HG03565 (cell line): ENCODE measurements at regions not wholly inside any gene's neighbourhood (a gene's known extent, or its start where the extent isn't known, plus 50 kb on each side); places are given as distances from the start of the nearest gene placed in this dataset.

Experiments used
- ATAC-seq: cut with Tn5 transposase; IDR thresholded peaks from one replicate; pipeline ENCODE4 v1.9.1; 2021; ENCODE audit warnings: mild to moderate bottlenecking, moderate library complexity; ENCODE audit not compliant: unreplicated experiment

- no peak for ATAC-seq
Observed at GRCh38 chr4:123092586-123092985, 170.2 kb upstream of the NUDT6 start.

GRCh38 chr4:123093236-123093635 lies 170.8 kb upstream of the NUDT6 start:
- no peak for ATAC-seq

GRCh38 chr4:123096038-123096437 lies 173.6 kb upstream of the NUDT6 start:
- no peak for ATAC-seq

- peak; percentile 74 for ATAC-seq
Observed at GRCh38 chr4:123102897-123103471, 180.6 kb upstream of the NUDT6 start.

- ATAC-seq, result no peak
Observed at GRCh38 chr4:123104310-123105025, 182.1 kb upstream of the NUDT6 start.

GRCh38 chr4:123105026-123105420 lies 182.6 kb upstream of the NUDT6 start:
- no peak for ATAC-seq

GRCh38 chr4:123106747-123107146 lies 184.3 kb upstream of the NUDT6 start:
- ATAC-seq, result no peak

GRCh38 chr4:123107444-123108252 lies 185.3 kb upstream of the NUDT6 start:
- ATAC-seq, result no peak

GRCh38 chr4:123109139-123109538 lies 186.7 kb upstream of the NUDT6 start:
- ATAC-seq, result no peak

GRCh38 chr4:123110147-123110546 lies 187.8 kb upstream of the NUDT6 start:
- ATAC-seq, result no peak

GRCh38 chr4:123110685-123111084 lies 188.3 kb upstream of the NUDT6 start:
- no peak for ATAC-seq

- no peak for ATAC-seq
Observed at GRCh38 chr4:123113155-123113554, 190.8 kb upstream of the NUDT6 start.

- no peak for ATAC-seq
Observed at GRCh38 chr4:123114084-123114914, 191.9 kb upstream of the NUDT6 start.

GRCh38 chr4:123114915-123115756 lies 192.7 kb upstream of the NUDT6 start:
- no peak for ATAC-seq

GRCh38 chr4:123116412-123116811 lies 194.0 kb upstream of the NUDT6 start:
- no peak for ATAC-seq

GRCh38 chr4:123120473-123120872 lies 198.1 kb upstream of the NUDT6 start:
- ATAC-seq, result no peak

GRCh38 chr4:123121241-123121907 lies 199.0 kb upstream of the NUDT6 start:
- ATAC-seq, result no peak

- ATAC-seq, result no peak
Observed at GRCh38 chr4:123125477-123125876, 203.1 kb upstream of the NUDT6 start.

- ATAC-seq, result no peak
Observed at GRCh38 chr4:123127218-123127617, 204.8 kb upstream of the NUDT6 start.

- no peak for ATAC-seq
Observed at GRCh38 chr4:123127875-123128274, 205.5 kb upstream of the NUDT6 start.
